ENCODE measurements at regions not wholly inside any gene's neighbourhood (a gene's known extent, or its start where the extent isn't known, plus 50 kb on each side); places are given as distances from the start of the nearest gene placed in this dataset.
A peak's percentile ranks its signal among the peaks of the same experiment; 100 is the strongest.
"Not testable (repeated sequence)": the region's sequence is repeated elsewhere in the genome, so short reads cannot be mapped to it uniquely, and the experiment has no call there.

DNA sequence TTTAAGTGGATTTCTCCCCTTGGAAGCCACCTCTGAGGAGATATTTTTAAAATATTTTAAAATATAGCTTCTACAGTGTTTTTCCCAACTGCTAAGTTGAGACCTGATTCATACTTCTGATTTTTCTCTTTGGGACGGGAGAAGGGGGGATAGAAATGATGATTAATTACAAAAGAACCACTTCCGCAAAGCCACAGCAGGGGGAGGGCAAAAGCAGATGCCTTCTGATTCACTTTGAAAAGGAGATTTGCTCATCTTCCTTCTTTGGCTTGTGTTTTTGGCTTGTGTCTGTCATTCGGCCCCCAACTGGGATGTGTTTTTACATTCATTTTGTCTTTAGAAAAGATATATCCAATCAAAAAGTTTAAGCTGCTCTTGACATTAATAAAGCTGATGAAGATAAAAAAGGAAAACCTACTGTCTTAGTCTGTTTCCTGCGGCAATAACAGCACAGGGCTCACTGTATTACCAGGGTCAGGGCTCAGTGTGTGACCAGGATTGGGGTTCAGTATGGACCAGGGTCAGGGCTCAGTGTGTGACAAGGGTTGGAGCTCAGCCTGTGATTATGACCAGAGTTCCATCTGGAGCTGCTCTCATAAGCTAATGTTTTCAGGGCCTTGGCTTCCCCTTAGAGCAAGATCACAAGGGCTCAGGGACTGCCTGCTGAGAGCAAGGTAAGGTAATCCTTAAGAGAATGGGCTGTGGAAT lies 223.2 kb downstream of the MTHFS start:
- DNase-seq: no peak

DNA sequence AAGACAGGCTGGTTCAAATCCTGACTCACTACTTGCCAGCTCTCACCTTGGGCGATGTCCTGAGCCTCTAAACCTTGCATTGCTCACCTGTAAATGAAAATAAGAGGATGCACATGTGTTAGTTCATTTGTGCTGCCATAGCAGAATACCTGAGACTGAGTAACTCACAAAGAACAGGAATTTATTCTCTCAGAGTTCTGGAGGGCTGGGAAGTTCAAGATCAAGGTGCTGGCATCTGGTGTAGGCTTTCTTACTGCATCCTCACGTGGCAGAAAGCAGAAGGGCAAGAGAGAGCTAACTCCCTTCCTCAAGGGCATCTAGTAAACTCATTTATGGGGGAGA lies 222.7 kb downstream of the MTHFS start:
- no peak for DNase-seq

DNA sequence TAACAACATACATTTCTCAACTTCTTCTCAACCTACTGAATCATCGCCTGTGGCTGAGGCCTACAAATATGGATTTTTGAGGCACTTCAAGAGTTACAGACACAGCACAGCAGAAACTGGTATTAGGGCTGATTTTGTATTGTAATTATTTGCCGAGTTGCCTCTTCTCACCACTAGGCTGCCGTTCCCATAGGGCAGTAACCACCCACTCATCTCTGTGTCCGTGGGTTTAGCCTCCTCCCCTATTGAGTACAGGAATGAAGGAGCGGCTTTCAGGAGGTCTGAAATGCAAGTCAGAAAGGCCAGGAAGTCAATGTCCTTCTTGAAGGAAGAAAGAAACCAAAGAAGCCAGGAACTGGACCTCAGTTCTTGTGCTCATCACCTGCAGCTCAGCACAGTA lies 220.8 kb downstream of the MTHFS start:
- DNase-seq: no peak

GRCh38 chr15:79676621-79677020 lies 220.2 kb downstream of the MTHFS start:
- no peak for DNase-seq

DNA sequence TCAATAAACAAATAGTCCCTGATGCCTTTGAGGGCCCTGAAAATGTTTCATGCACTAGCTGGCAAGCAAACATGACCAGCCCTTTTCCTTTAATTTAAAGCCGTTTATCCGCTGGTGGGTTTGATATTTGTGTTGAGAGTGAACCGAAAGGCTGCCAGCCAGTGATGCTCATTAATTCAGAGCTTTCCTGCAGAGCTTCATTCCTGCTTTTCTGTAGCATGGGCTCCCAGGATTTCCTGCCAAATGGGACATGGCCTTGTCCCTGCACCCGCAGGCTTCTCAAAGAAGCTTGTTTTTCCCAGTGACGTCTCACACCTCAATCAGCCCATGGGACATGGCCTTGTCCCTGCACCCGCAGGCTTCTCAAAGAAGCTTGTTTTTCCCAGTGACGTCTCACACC lies 219.6 kb downstream of the MTHFS start:
- DNase-seq: no peak

GRCh38 chr15:79678032-79678701 lies 218.6 kb downstream of the MTHFS start:
- DNase-seq: no peak

DNA sequence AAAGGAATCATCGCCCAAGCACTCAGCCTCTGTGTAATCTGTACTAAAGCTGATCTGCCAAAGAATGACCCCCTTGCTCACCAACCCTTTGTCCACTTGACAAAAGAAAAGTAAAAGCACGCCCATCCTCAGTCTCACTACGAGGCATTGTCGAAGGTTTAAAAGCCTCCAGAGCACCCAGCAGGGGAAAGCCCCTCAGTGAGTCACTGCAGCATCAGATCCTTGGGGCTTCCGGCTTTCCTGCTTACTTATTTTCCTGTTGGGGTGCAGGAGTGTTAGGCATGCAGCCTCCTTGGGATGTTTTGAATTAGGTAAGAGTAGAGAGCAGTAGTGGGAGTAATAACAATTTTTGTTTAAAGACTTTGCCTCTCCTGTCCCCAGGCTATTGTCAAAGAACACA lies 216.1 kb downstream of the MTHFS start:
- DNase-seq: no peak

- DNase-seq: peak in 1 of 2 donors; percentile 1
Measured at GRCh38 chr15:79682285-79682684, 214.5 kb downstream of the MTHFS start.

DNA sequence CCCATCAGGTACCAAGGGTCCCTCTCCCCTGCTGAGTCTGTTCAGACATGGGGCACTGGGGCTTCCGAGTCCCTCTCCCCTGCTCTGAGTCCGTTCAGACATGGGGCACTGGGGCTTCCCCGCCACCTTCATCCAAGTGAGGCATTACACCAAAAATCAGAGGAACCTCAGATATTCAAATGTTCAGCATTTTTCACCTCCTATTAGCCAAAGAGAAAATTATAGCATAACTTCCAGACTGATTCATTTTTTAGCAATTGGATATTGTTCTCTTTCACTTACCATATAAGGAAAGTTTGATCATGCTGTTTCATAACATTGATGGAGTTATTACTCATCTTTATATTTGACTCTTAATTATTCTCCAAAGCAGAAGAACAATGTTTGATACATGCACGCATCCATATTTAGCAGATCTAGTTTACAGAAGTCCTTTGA lies 213.9 kb downstream of the MTHFS start:
- no peak for DNase-seq

- no peak for DNase-seq
Measured at GRCh38 chr15:79689030-79689429, 207.8 kb downstream of the MTHFS start.

- DNase-seq: no peak
Measured at GRCh38 chr15:79700951-79701480, 195.8 kb downstream of the MTHFS start.

DNA sequence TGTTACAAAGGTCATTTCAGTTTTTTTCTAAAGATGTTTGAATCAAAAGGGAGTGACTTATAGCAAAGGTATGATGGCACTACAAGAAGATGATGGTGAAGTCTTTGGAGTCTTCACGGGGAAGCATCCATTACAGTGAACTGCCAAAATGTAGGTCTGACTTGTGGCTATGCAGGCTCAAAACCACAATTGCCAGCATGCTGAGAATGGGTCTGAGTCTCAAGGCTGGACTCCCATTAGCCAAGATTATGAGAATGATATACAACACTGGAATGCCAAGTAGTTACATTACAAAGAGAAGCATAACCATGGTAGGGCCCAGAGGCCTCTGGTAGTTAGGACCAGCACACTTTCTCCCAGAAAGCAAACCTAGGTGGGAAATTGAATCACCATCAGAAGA lies 194.2 kb downstream of the MTHFS start:
- DNase-seq: no peak

GRCh38 chr15:79721256-79721655 lies 175.6 kb downstream of the MTHFS start:
- no peak for DNase-seq

DNA sequence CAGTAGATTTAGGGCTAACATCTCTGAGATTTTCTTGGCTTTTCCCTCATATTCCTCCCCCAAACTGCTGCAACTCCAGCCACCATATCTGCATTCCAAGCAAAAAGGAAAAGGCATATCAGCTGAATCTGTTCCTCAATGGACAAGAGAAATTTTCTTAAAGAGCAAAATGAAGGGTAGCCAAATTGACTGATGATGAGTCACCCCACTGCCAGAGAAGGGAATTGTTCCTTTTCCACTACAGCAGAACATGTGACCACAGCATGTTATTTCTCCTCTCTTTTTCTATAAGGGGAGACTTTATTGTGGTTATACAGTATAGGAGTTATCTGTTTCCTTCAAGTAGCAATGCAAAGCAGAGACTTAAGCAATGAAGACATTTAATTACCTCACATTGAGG lies 172.5 kb downstream of the MTHFS start:
- no peak for DNase-seq

DNA sequence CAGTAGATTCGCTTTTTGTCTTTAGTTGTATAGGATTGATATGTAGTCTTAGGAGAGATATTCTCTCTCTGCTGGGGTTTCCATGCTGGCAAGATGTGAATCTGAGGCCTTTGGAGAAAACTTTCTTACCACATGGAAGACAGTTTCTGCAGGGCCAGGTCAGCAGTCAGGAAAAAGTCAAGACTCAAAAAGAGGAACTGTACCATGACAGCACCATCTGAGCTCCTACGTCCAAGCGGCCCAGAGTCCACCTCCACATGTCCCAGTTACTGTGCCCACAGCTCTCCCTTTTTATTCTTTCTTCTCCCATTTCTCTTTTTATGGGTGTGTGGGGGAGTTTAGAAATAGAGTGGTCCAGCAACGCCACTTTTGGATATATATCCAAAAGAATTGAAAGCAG lies 172.0 kb downstream of the MTHFS start:
- DNase-seq: no peak

DNA sequence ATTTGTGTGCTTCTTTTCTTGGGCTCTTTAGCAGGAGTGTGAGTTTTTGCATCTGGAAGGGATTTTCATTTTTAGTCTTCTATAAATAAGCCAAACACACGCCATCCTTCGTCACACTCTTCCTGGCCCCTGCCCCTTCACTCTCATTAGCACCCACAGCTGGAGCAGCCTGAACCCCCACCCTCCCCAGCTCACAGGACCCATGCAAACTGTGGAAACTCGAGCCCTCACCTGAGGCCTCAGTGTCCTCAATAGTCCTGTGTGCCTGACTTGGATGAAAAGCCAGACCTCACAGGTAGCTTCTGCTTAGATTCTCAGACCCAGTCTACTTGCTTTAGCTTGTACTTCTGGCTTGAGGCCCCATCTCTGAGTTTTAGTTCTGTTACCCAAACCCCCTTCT lies 167.9 kb downstream of the MTHFS start:
- no peak for DNase-seq

DNA sequence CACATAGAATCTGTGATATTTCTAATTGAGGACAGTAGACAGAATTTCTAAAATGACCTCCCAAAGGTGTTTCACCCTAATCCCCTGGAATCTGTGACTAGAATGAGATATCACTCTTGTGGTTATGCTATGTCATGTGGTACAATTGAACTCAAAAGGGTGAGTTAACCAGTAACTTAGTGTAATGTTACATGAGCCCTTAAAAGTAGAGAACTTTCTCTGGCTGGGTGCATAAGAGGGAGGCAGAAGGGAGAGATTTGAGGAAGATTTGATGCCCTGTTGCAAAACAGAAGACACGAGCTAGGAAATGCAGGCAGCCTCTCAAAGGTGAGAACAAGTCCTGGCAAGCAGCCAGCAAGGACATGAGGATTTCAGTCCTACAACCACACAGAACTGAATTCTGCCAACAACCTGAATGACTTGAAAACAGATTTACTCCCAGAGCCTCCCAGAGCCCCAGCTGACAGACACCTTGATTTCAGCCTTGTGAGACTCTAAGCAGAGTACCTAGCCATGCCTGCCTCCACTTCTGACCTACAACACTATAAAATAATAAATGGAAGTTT lies 160.3 kb downstream of the MTHFS start:
- no peak for DNase-seq

- DNase-seq: no peak
Measured at GRCh38 chr15:79738143-79738542, 158.7 kb downstream of the MTHFS start.

DNA sequence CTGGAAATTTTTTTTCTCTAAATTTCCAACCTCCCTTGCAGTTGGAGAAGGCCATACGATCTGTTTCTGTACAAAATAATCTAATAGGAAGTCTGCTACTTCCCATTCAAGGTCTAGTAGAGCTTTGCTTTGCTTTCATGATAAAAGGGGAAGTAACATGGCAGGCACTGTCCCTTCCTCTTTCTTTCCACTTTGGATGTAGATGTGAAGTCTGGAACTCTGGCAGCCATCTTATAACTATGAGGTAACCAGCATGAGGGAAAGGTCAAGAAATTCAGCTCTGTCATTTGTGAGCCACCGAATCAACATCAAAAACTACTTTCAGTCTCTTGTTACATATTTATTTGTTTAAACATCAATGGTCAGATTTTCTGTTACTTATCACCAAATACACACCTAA lies 156.3 kb downstream of the MTHFS start:
- DNase-seq: no peak

DNA sequence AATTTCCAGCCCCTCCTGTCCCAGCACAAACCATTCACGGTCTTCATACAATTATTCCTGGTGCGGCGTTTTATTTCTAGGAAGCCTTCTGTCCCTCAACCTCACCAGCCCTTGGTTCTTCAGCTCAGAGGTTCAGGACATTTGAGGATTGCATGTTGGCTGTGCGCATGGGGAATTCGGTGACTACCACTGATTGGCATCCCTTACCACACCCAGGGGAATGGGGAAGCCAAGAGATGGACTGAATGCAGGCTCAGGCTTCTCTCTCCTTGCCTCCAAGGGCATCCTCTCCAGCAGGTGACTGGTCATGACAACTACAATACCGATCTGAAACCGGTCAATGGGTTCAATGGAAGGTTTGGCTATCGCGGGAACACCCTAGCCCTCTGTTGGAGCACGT lies 153.8 kb downstream of the MTHFS start:
- DNase-seq: no peak

- DNase-seq: not testable (repeated sequence)
Measured at GRCh38 chr15:79744485-79744884, 152.3 kb downstream of the MTHFS start.

GRCh38 chr15:79756365-79756764 lies 140.4 kb downstream of the MTHFS start:
- DNase-seq: no peak

GRCh38 chr15:79765081-79765480 lies 131.7 kb downstream of the MTHFS start:
- no peak for DNase-seq

DNA sequence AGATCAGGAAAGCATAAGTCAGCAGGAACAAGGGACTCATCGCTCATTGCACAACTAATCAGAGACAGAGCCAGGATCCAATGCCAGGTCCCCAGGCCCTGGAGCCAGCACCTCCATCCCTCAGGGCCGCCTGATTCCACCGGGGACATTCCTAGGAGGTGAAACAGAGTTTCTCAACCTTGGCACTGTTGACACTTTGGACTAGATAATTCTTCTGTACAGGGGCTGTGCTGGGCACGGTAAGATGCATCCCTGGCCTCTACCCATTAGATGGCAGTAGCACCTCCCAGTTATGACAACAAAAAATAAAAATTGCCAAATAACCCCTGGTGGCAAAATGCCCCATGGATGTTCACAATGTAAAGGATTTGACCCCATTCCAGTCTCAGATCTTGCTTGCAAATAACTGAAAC lies 127.7 kb downstream of the MTHFS start:
- no peak for DNase-seq

Measured in hippocampal formation (tissue), 2 donors.